Heart left ventricle (tissue), 16 donors: ENCODE measurements at regions not wholly inside any gene's neighbourhood (a gene's known extent, or its start where the extent isn't known, plus 50 kb on each side); places are given as distances from the start of the nearest gene placed in this dataset.

Experiments used
- ATAC-seq, 4 donors: fragments of 200-7000 bp; cut with Tn5 transposase; one replicate each; pipeline ENCODE4 v1.9.1; 2020 to 2022; ENCODE audit warnings: moderate library complexity in 4 of 4, mild to moderate bottlenecking in 3 of 4, moderate number of reproducible peaks in 1 of 4
- DNase-seq, 5 donors: peaks; one replicate each; pipeline ENCODE4 v3.0.0-alpha.2; 2020
- H3K27ac ChIP-seq, 12 donors: fragments of 200-600 bp; sonication (generic) in 4 of 12; one replicate each; pipeline versions ENCODE4 v1.5.0 to v1.8.0; 2016 to 2022; ENCODE audit warnings: mild to moderate bottlenecking in 2 of 12
- H3K27me3 ChIP-seq, 9 donors: fragments of 200-600 bp; sonication (generic) in 2 of 9; one replicate each; pipeline versions ENCODE4 v1.5.1 to v1.8.0; 2016 to 2022; ENCODE audit warnings: mild to moderate bottlenecking in 3 of 9
- H3K36me3 ChIP-seq, 9 donors: fragments of 200-600 bp; sonication (generic) in 2 of 9; one replicate each; pipeline versions ENCODE4 v1.5.0 to v1.8.0; 2018 to 2022; ENCODE audit warnings: mild to moderate bottlenecking in 2 of 9
- H3K4me1 ChIP-seq, 12 donors: fragments of 200-600 bp; sonication (generic) in 4 of 12; one replicate each; pipeline versions ENCODE4 v1.5.0 to v1.8.0; 2016 to 2022; ENCODE audit warnings: mild to moderate bottlenecking in 3 of 12
- H3K4me3 ChIP-seq, 12 donors: fragments of 200-600 bp; sonication (generic) in 4 of 12; one replicate each; pipeline versions ENCODE4 v1.5.0 to v1.8.0; 2017 to 2022; ENCODE audit warnings: mild to moderate bottlenecking in 9 of 12, moderate library complexity in 4 of 12
- H3K9me3 ChIP-seq, 12 donors: fragments of 200-600 bp; sonication (generic) in 4 of 12; one replicate each; pipeline versions ENCODE4 v1.5.0 to v1.8.0; 2016 to 2022; ENCODE audit warnings: mild to moderate bottlenecking in 1 of 12
- CTCF ChIP-seq, 12 donors: fragments of 200-600 bp; sonication (generic) in 4 of 12; IDR thresholded peaks; one replicate each; pipeline versions ENCODE4 v1.5.0 to v1.8.0; 2018 to 2022; ENCODE audit warnings: antibody characterized with exemption in 12 of 12, mild to moderate bottlenecking in 5 of 12
- POLR2A ChIP-seq, 2 donors: fragments of 450-650 bp; IDR thresholded peaks; one replicate each; pipeline ENCODE4 v1.6.1; 2017; ENCODE audit warnings: antibody characterized with exemption in 2 of 2, mild to moderate bottlenecking in 2 of 2, moderate library complexity in 2 of 2
- WGBS, 4 donors: extraction: QIAGEN DNeasy Blood & Tissue Kit in 2 of 4; methylation state at CpG; one replicate each; pipeline versions ENCODE4 v1.1.5 to v1.1.7; 2013 to 2018; 5-methylcytosine and 5-hydroxymethylcytosine counted together
- intact Hi-C, 10 donors: fragments of 100-400 bp; cut with DNase I; formaldehyde crosslinking; loops; one replicate each; pipeline versions ENCODE4 v1.11.1 to v1.14.2; 2022
- donor health status: ischemic (EF 13 %, LVEDD 7.1; RV severe dilation, severe dysfunction).
- donor health status: healthy with polysubstance abuse.
- donor health status: DM: no; HTN: yes; CAD: no.
- donor health status: DM: no; HTN: no; CAD: no.
- donor health status: ischemic (EF 25% LVEDD 6.9; RV normal size, moderate dysfunction).
- donor health status: ischemic (EF 25% LVEDD 5.7; RV mildly dilated, moderate dysfunction).
- donor health status: healthy.
- donor health status: DM: yes; HTN: yes; CAD: no.
- donor health status: ischemic (EF 35%, LVEDD 5.7; RV mildly dilated, moderate dysfunction).
- donor health status: nonischemic (EF 11% LVEDD 7.7; RV severe dilation, severe dysfunction).
- donor health status: DM: yes; HTN: yes; CAD: no.
- donor health status: PGD.
- donor health status: ischemic (EF 29% LVEDD 5.4; RV normal size, mild dysfunction).
- donor health status: nonischemic (EF 23%, LVEDD 6.1; RV moderate dilation, normal function).

DNA sequence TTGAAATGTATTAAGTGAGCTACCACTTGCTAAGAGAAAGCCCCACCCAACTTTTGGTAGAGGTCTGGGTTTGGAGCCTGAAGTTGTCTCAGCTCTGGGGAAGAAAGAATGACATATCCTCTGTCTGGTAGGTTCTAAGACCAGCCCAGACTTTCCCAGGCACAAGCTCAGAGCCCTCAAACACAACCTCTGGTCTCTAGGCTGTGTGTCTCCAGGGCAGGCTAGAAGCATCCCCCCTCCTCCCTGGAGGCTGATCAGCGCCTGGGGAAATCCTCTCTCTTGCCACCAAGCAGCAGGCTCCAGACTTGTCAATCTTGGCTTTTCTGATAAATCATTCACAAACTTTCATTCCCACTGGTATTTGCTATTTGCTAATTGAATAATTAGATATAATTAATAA lies 226.5 kb upstream of the CST7 start:
- Histone ChIP-seq H3K4me3 (no peak overlapping the region), H3K9me3 (no peaks in the 10 kb centered on the region), H3K4me1 (no peaks in the 10 kb centered on the region), H3K27me3 (peaks cover 0 to 4% (median 0%) of the 10 kb centered on the region in 9 donors), H3K36me3 (no peaks in the 10 kb centered on the region), H3K27ac (no peak overlapping the region)
- TF ChIP-seq POLR2A (IDR thresholded peaks at IDR 0.05) (no peak), CTCF (IDR thresholded peaks at IDR 0.05) (no peak)
- intact Hi-C loops, result no loop called here
- WGBS, 4 donors, result 63 to 81% (median 78%) methylated on average over 1 of the region's 1 CpG
- DNase-seq (no peak), ATAC-seq (no peak)

DNA sequence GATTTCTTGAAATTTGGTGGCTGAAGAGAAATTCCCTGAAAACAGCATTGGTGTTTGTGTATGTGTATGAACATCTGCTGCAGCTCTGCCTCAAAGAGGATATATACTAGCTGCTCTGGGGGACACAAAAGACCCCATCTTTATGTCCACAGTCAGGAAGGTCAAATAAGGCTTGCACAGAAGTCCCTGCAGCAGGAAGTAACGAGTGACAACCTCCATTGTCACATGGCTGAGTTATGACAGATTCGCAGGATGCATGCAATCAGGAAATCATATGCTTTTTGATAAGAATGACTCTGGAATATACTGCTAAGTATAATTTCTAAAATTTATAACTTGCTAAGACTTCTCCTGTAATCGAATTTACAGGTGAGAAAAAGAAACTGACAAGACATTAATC lies 225.9 kb upstream of the CST7 start:
- TF ChIP-seq CTCF (IDR thresholded peaks at IDR 0.05) (no peak), POLR2A (IDR thresholded peaks at IDR 0.05) (no peak)
- WGBS, 4 donors, result 25 to 46% (median 35%) methylated on average over 3 of the region's 3 CpGs
- Histone ChIP-seq H3K9me3 (no peaks in the 10 kb centered on the region), H3K27me3 (peaks cover 0 to 4% (median 0%) of the 10 kb centered on the region in 9 donors), H3K4me3 (no peak overlapping the region), H3K27ac (no peak overlapping the region), H3K36me3 (no peaks in the 10 kb centered on the region), H3K4me1 (no peaks in the 10 kb centered on the region)
- no peak for ATAC-seq
- no peak for DNase-seq
- intact Hi-C loops, result no loop called here

- Histone ChIP-seq H3K9me3 (no peaks in the 10 kb centered on the region), H3K27me3 (peaks cover 0 to 4% (median 0%) of the 10 kb centered on the region in 9 donors), H3K36me3 (no peaks in the 10 kb centered on the region), H3K4me1 (no peaks in the 10 kb centered on the region), H3K27ac (no peak overlapping the region), H3K4me3 (no peak overlapping the region)
- intact Hi-C loops, result no loop called here
- no peak for ATAC-seq
- whole genome bisulfite sequencing, 4 donors, result 49 to 58% (median 54%) methylated on average over 13 of the region's 13 CpGs
- DNase-seq, result no peak
- no peak for TF ChIP-seq CTCF (IDR thresholded peaks at IDR 0.05)
These were observed 225.3 kb upstream of the CST7 start for GRCh38 chr20:24723647-24724352.

GRCh38 chr20:24724982-24725533 lies 224.0 kb upstream of the CST7 start:
- no peaks in the 10 kb centered on the region for H3K36me3 ChIP-seq
- no peak overlapping the region for H3K4me3 ChIP-seq
- no peak for ATAC-seq
- H3K9me3 ChIP-seq, result no peaks in the 10 kb centered on the region
- DNase-seq, result no peak
- H3K27me3 ChIP-seq, result peaks cover 0 to 4% (median 0%) of the 10 kb centered on the region in 9 donors
- WGBS, 4 donors, result 90 to 95% (median 93%) methylated on average over 5 of the region's 5 CpGs
- no peaks in the 10 kb centered on the region for H3K4me1 ChIP-seq
- H3K27ac ChIP-seq, result no peak overlapping the region
- TF ChIP-seq CTCF (IDR thresholded peaks at IDR 0.05) (no peak), POLR2A (IDR thresholded peaks at IDR 0.05) (no peak)
- intact Hi-C loops, result no loop called here
